ENCODE measurements at regions not wholly inside any gene's neighbourhood (a gene's known extent, or its start where the extent isn't known, plus 50 kb on each side); places are given as distances from the start of the nearest gene placed in this dataset.

GRCh38 chr13:68490594-68490993, 1260.5 kb upstream of the PCDH9 start:
- TF ChIP-seq EP300 (IDR thresholded peaks at IDR 0.05) (no peak), POLR2A (IDR thresholded peaks at IDR 0.05) (no peak), POLR2AphosphoS5 (IDR thresholded peaks at IDR 0.05) (no peak)
- TF ChIP-seq, protein P1, sequence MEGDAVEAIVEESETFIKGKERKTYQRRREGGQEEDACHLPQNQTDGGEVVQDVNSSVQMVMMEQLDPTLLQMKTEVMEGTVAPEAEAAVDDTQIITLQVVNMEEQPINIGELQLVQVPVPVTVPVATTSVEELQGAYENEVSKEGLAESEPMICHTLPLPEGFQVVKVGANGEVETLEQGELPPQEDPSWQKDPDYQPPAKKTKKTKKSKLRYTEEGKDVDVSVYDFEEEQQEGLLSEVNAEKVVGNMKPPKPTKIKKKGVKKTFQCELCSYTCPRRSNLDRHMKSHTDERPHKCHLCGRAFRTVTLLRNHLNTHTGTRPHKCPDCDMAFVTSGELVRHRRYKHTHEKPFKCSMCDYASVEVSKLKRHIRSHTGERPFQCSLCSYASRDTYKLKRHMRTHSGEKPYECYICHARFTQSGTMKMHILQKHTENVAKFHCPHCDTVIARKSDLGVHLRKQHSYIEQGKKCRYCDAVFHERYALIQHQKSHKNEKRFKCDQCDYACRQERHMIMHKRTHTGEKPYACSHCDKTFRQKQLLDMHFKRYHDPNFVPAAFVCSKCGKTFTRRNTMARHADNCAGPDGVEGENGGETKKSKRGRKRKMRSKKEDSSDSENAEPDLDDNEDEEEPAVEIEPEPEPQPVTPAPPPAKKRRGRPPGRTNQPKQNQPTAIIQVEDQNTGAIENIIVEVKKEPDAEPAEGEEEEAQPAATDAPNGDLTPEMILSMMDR (IDR thresholded peaks at IDR 0.05) = no peak
- Histone ChIP-seq H3K27ac (no peak overlapping the region), H3K9me3 (no peaks in the 10 kb centered on the region), H3K36me3 (no peaks in the 10 kb centered on the region), H3K27me3 (no peaks in the 10 kb centered on the region), H3K4me1 (no peaks in the 10 kb centered on the region), H3K4me3 (no peak overlapping the region)
- ATAC-seq (ENCODE audit: low FRiP score in 2 of 2) = no peak
- WGBS, 2 donors = 78 to 82% methylated on average over 4 of the region's 4 CpGs
- no peak for DNase-seq

- Histone ChIP-seq H3K4me3 (no peak overlapping the region), H3K9me3 (no peaks in the 10 kb centered on the region), H3K36me3 (no peaks in the 10 kb centered on the region), H3K27ac (no peak overlapping the region), H3K4me1 (no peaks in the 10 kb centered on the region), H3K27me3 (no peaks in the 10 kb centered on the region)
- TF ChIP-seq POLR2AphosphoS5 (IDR thresholded peaks at IDR 0.05) (no peak), EP300 (IDR thresholded peaks at IDR 0.05) (no peak), POLR2A (IDR thresholded peaks at IDR 0.05) (no peak)
- TF ChIP-seq, protein P1 (IDR thresholded peaks at IDR 0.05) = no peak
- ATAC-seq (ENCODE audit: low FRiP score in 2 of 2) = no peak
- WGBS, 2 donors = 53 to 60% methylated on average over 2 of the region's 2 CpGs
- no peak for DNase-seq
These were observed 1251.0 kb upstream of the PCDH9 start for GRCh38 chr13:68481130-68481529.

DNA sequence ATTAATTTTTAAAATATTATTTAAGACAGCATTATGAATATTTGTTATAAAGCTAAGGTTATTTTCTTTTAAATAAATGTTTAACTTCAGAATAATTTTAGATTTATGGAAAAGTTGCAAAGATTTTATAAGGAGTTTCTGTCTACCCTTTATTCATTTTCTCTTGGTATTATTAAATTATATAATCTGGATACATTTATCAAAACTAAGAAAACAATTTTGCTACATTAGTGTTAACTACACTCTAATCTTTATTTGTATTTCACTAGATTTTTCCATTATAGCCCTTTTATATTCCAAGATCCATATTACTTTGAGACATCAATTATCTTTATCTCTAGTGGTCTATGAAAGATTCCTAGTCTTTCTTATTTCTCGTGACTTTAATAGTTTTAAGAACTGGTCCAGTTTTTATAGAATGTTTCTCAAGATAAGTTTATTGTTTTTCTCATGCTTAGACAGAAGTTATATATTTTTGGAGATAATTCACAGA, 1243.7 kb upstream of the PCDH9 start:
- Histone ChIP-seq H3K9me3 (no peaks in the 10 kb centered on the region), H3K27me3 (no peaks in the 10 kb centered on the region), H3K4me3 (no peak overlapping the region), H3K36me3 (no peaks in the 10 kb centered on the region), H3K4me1 (no peaks in the 10 kb centered on the region), H3K27ac (no peak overlapping the region)
- 72 to 80% methylated on average over 1 of the region's 1 CpG for WGBS, 2 donors
- TF ChIP-seq, protein P1 (IDR thresholded peaks at IDR 0.05) = no peak
- TF ChIP-seq POLR2AphosphoS5 (IDR thresholded peaks at IDR 0.05) (no peak), EP300 (IDR thresholded peaks at IDR 0.05) (no peak), POLR2A (IDR thresholded peaks at IDR 0.05) (no peak)
- DNase-seq (no peak), ATAC-seq (ENCODE audit: low FRiP score in 2 of 2) (no peak)

DNA sequence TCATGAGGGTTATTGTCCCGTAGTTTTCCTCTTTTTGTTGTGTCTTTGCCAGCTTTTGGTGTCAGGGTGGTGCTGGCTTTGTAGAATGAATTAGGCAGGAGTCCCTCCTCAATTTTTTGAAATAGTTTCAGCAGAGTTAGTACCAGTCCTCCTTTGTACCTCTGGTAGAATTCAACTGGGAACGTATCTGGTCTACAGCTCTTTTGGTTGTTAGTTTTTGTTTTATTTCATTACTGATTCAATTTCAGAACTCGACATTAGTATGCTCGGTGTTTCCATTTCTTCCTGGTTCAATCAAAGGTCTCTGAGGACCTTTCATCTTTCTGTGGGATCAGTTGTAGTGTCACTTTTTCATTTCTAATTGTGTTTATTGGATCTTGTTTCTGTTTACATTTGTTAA, 1237.0 kb upstream of the PCDH9 start:
- no peaks in the 10 kb centered on the region for H3K27me3 ChIP-seq
- no peaks in the 10 kb centered on the region for H3K9me3 ChIP-seq
- DNase-seq (no peak), ATAC-seq (ENCODE audit: low FRiP score in 2 of 2) (no peak)
- no peak overlapping the region for H3K4me3 ChIP-seq
- no peak for TF ChIP-seq POLR2AphosphoS5 (IDR thresholded peaks at IDR 0.05)
- TF ChIP-seq EP300 (IDR thresholded peaks at IDR 0.05) = no peak
- TF ChIP-seq, protein P1 (IDR thresholded peaks at IDR 0.05) = no peak
- no peak for TF ChIP-seq POLR2A (IDR thresholded peaks at IDR 0.05)
- H3K4me1 ChIP-seq = no peaks in the 10 kb centered on the region
- 58 to 72% methylated on average over 4 of the region's 4 CpGs for WGBS, 2 donors
- no peaks in the 10 kb centered on the region for H3K36me3 ChIP-seq
- H3K27ac ChIP-seq = no peak overlapping the region

- ATAC-seq (ENCODE audit: low FRiP score in 2 of 2) (no peak), DNase-seq (no peak)
- H3K9me3 ChIP-seq = no peaks in the 10 kb centered on the region
- no peak overlapping the region for H3K4me3 ChIP-seq
- no peaks in the 10 kb centered on the region for H3K27me3 ChIP-seq
- H3K36me3 ChIP-seq = no peaks in the 10 kb centered on the region
- H3K4me1 ChIP-seq = no peaks in the 10 kb centered on the region
- no peak overlapping the region for H3K27ac ChIP-seq
- TF ChIP-seq POLR2A (IDR thresholded peaks at IDR 0.05) = no peak
- TF ChIP-seq EP300 (IDR thresholded peaks at IDR 0.05) = no peak
- TF ChIP-seq POLR2AphosphoS5 (IDR thresholded peaks at IDR 0.05) = no peak
- TF ChIP-seq, protein P1 (IDR thresholded peaks at IDR 0.05) = no peak
These were observed 1210.7 kb upstream of the PCDH9 start for GRCh38 chr13:68440874-68441273.

Data from upper lobe of left lung (tissue), 6 donors.